ENCODE measurements at regions not wholly inside any gene's neighbourhood (a gene's known extent, or its start where the extent isn't known, plus 50 kb on each side); places are given as distances from the start of the nearest gene placed in this dataset.

- 56 to 69% (median 63%) methylated on average over 9 of the region's 9 CpGs for WGBS, 4 donors
Measured at GRCh38 chr21:41008974-41009373, 159.0 kb upstream of the BACE2 start.

DNA sequence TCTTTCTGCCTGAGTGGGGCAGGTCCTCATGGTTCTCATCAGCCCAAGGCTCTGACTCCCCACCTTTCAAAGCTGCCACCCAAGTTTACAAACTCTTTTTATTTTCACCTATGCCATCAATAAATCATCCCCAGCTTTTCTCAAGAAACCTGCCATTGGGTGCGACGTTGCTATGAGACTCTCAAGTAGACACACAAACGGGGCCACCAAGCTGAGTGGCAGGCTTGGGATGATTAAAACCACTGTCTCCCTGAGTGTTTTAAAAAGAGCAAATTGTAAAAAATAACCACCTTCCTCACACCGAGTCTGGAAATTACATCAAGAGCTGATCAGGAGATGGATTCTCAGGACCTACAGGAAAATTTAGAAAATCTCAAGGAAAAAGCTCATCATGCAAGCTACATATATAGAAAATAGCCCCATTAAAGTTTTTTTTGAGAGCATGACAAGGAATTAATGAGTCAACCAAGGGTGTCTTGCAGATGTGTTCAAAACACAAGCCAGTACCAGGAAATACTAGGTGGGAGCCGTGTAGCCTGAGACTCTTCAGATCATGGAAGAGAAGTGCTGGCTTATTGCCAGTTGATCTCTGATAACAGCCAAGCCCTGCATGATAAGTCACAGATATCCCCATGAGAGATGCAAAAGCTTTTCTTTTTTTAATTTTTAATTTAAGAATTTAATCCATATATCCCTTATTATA is 158.4 kb upstream of the BACE2 start:
- intact Hi-C loops (cut with DNase I): no loop called here
- WGBS, 4 donors: 52 to 62% (median 60%) methylated on average over 5 of the region's 5 CpGs
- Histone ChIP-seq H3K9me3 (no peaks in the 10 kb centered on the region), H3K27me3 (peaks cover 0 to 8% (median 0%) of the 10 kb centered on the region in 9 donors), H3K4me1 (no peaks in the 10 kb centered on the region), H3K27ac (no peak overlapping the region), H3K4me3 (no peak overlapping the region), H3K36me3 (no peaks in the 10 kb centered on the region)
- DNase-seq (no peak), ATAC-seq (no peak)
- TF ChIP-seq POLR2A (IDR thresholded peaks at IDR 0.05): no peak
- TF ChIP-seq, protein P1, sequence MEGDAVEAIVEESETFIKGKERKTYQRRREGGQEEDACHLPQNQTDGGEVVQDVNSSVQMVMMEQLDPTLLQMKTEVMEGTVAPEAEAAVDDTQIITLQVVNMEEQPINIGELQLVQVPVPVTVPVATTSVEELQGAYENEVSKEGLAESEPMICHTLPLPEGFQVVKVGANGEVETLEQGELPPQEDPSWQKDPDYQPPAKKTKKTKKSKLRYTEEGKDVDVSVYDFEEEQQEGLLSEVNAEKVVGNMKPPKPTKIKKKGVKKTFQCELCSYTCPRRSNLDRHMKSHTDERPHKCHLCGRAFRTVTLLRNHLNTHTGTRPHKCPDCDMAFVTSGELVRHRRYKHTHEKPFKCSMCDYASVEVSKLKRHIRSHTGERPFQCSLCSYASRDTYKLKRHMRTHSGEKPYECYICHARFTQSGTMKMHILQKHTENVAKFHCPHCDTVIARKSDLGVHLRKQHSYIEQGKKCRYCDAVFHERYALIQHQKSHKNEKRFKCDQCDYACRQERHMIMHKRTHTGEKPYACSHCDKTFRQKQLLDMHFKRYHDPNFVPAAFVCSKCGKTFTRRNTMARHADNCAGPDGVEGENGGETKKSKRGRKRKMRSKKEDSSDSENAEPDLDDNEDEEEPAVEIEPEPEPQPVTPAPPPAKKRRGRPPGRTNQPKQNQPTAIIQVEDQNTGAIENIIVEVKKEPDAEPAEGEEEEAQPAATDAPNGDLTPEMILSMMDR (IDR thresholded peaks at IDR 0.05): no peak

More at GRCh38 chr21:41008974-41009373, 159.0 kb upstream of the BACE2 start:
- Histone ChIP-seq H3K36me3 (no peaks in the 10 kb centered on the region), H3K4me3 (no peak overlapping the region), H3K9me3 (no peaks in the 10 kb centered on the region), H3K4me1 (no peaks in the 10 kb centered on the region), H3K27ac (no peak overlapping the region), H3K27me3 (peaks cover 0 to 8% (median 0%) of the 10 kb centered on the region in 9 donors)
- ATAC-seq (no peak), DNase-seq (no peak)
- TF ChIP-seq, protein P1 (IDR thresholded peaks at IDR 0.05): no peak
- TF ChIP-seq POLR2A (IDR thresholded peaks at IDR 0.05): no peak
- intact Hi-C loops (cut with DNase I): no loop called here

DNA sequence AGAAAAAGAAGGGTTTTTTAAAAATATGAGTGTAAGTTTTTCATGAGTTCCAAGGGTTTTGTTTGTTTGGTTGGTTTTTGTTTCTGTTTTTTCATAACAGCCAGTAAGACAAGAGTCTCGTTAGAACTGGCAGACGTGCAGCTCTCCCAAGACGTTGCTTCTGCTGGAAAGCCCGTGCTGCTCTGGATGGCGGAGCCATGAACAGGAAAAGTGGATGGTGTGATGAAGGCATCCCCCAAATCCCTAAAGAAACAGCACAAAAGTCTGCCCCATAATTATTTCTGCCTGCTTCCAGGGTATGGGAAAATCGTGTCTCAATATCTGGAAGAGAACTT is 157.9 kb upstream of the BACE2 start:
- no peaks in the 10 kb centered on the region for H3K36me3 ChIP-seq
- H3K4me3 ChIP-seq: no peak overlapping the region
- H3K27me3 ChIP-seq: peaks cover 0 to 8% (median 0%) of the 10 kb centered on the region in 9 donors
- no peaks in the 10 kb centered on the region for H3K4me1 ChIP-seq
- WGBS, 4 donors: 21 to 32% (median 24%) methylated on average over 6 of the region's 6 CpGs
- intact Hi-C loops (cut with DNase I): no loop called here
- ATAC-seq: no peak
- DNase-seq: no peak
- no peak overlapping the region for H3K27ac ChIP-seq
- no peaks in the 10 kb centered on the region for H3K9me3 ChIP-seq
- TF ChIP-seq POLR2A (IDR thresholded peaks at IDR 0.05): no peak
- TF ChIP-seq, protein P1 (IDR thresholded peaks at IDR 0.05): no peak

GRCh38 chr21:41011098-41011731 is 156.7 kb upstream of the BACE2 start:
- no peak for ATAC-seq
- Histone ChIP-seq H3K36me3 (no peaks in the 10 kb centered on the region), H3K27ac (no peak overlapping the region), H3K27me3 (peaks cover 0 to 8% (median 0%) of the 10 kb centered on the region in 9 donors), H3K4me1 (no peaks in the 10 kb centered on the region), H3K4me3 (no peak overlapping the region), H3K9me3 (no peaks in the 10 kb centered on the region)
- intact Hi-C loops (cut with DNase I): no loop called here
- 42 to 60% (median 49%) methylated on average over 11 to 16 of the region's 16 CpGs for WGBS, 4 donors
- DNase-seq: no peak
- no peak for TF ChIP-seq POLR2A (IDR thresholded peaks at IDR 0.05)
- TF ChIP-seq, protein P1 (IDR thresholded peaks at IDR 0.05): no peak
